ENCODE measurements at regions not wholly inside any gene's neighbourhood (a gene's known extent, or its start where the extent isn't known, plus 50 kb on each side); places are given as distances from the start of the nearest gene placed in this dataset.

GRCh38 chr7:81013083-81013817 lies 94.4 kb upstream of the SEMA3C start:
- H3K36me3 ChIP-seq (ENCODE audit: insufficient read depth) = no peaks in the 10 kb centered on the region
- peaks cover 17% of the 10 kb centered on the region for H3K4me1 ChIP-seq (ENCODE audit: low read depth, poor library complexity, severe bottlenecking)
- no peaks in the 10 kb centered on the region for H3K27me3 ChIP-seq (ENCODE audit: insufficient read depth, low read depth)
- H2AFZ ChIP-seq (ENCODE audit: low read depth) = no peak overlapping the region
- H4K20me1 ChIP-seq (ENCODE audit: insufficient read depth) = no peaks in the 10 kb centered on the region
- no peak overlapping the region for H3K27ac ChIP-seq
- H3K4me2 ChIP-seq = peak overlapping the region; percentile 9; the same call in 1 of the 2 replicates
- no peak overlapping the region for H3K4me3 ChIP-seq (IDR thresholded peaks at IDR 0.05; ENCODE audit: insufficient read depth, low read depth, low read length)
- no peak overlapping the region for H3K9ac ChIP-seq
- no peaks in the 10 kb centered on the region for H3K79me2 ChIP-seq (ENCODE audit: insufficient read depth, low read depth)
- no peak for TF ChIP-seq CTCF (conservative IDR thresholded peaks at IDR 0.05; ENCODE audit: low read depth, low read length)

GRCh38 chr7:81008901-81009300 lies 90.0 kb upstream of the SEMA3C start:
- Histone ChIP-seq H3K4me3 (IDR thresholded peaks at IDR 0.05; ENCODE audit: insufficient read depth, low read depth, low read length) (no peak overlapping the region), H3K27ac (no peak overlapping the region), H3K4me2 (no peak overlapping the region), H3K9ac (no peak overlapping the region), H3K36me3 (ENCODE audit: insufficient read depth) (no peaks in the 10 kb centered on the region), H3K27me3 (ENCODE audit: insufficient read depth, low read depth) (no peaks in the 10 kb centered on the region), H4K20me1 (ENCODE audit: insufficient read depth) (no peaks in the 10 kb centered on the region), H3K79me2 (ENCODE audit: insufficient read depth, low read depth) (no peaks in the 10 kb centered on the region), H2AFZ (ENCODE audit: low read depth) (no peak overlapping the region), H3K4me1 (ENCODE audit: low read depth, poor library complexity, severe bottlenecking) (peaks cover 13% of the 10 kb centered on the region)
- TF ChIP-seq CTCF (conservative IDR thresholded peaks at IDR 0.05; ENCODE audit: low read depth, low read length) = no peak

DNA sequence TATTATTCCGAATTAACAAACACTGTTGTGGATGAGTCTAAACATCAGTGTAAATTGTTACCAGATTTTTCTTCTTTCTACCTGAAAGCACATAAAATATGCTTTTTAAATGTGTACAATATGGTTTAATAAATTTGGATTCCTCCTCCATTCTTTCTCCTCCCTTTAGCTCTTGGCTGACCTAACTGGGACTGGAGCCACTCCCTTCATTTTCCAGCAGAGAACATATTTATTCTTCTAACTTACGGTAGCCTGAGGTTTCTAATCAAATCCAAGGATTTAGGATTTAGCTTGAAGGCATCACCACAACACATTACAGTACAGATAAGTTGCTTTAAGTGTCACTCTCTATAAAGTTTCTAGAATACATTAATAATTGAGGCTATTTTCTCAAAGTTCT lies 88.2 kb upstream of the SEMA3C start:
- no peak for TF ChIP-seq CTCF (conservative IDR thresholded peaks at IDR 0.05; ENCODE audit: low read depth, low read length)
- Histone ChIP-seq H4K20me1 (ENCODE audit: insufficient read depth) (no peaks in the 10 kb centered on the region), H2AFZ (ENCODE audit: low read depth) (no peak overlapping the region), H3K27me3 (ENCODE audit: insufficient read depth, low read depth) (no peaks in the 10 kb centered on the region), H3K9ac (no peak overlapping the region), H3K27ac (no peak overlapping the region), H3K4me2 (no peak overlapping the region), H3K4me1 (ENCODE audit: low read depth, poor library complexity, severe bottlenecking) (no peaks in the 10 kb centered on the region), H3K79me2 (ENCODE audit: insufficient read depth, low read depth) (no peaks in the 10 kb centered on the region), H3K4me3 (IDR thresholded peaks at IDR 0.05; ENCODE audit: insufficient read depth, low read depth, low read length) (no peak overlapping the region), H3K36me3 (ENCODE audit: insufficient read depth) (no peaks in the 10 kb centered on the region)

DNA sequence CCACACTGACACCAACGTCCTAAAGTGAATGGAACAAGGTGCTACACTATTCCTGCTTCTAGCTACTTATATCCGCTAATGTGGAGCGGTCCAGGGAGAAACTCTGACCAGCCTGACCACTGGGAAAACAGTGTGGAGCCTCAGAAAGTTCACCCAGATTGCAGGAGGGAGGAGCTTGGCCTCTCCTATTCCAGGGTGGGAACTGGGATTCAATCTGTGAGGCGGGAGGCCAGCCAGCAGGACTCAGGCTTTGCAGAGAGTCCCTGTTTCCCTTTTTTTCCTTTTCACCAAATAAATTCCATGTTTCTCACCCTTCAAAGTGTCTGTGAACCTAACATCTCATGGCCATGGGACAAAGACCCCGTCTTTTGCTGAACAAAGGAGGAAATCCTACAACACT lies 86.4 kb upstream of the SEMA3C start:
- Histone ChIP-seq H3K4me1 (ENCODE audit: low read depth, poor library complexity, severe bottlenecking) (no peaks in the 10 kb centered on the region), H3K4me2 (no peak overlapping the region), H3K4me3 (IDR thresholded peaks at IDR 0.05; ENCODE audit: insufficient read depth, low read depth, low read length) (no peak overlapping the region), H3K27ac (no peak overlapping the region), H3K9ac (no peak overlapping the region), H3K27me3 (ENCODE audit: insufficient read depth, low read depth) (no peaks in the 10 kb centered on the region), H3K79me2 (ENCODE audit: insufficient read depth, low read depth) (no peaks in the 10 kb centered on the region), H2AFZ (ENCODE audit: low read depth) (no peak overlapping the region), H3K36me3 (ENCODE audit: insufficient read depth) (no peaks in the 10 kb centered on the region), H4K20me1 (ENCODE audit: insufficient read depth) (no peaks in the 10 kb centered on the region)
- no peak for TF ChIP-seq CTCF (conservative IDR thresholded peaks at IDR 0.05; ENCODE audit: low read depth, low read length)

All from KMS-11 (cell line).